ENCODE measurements at regions not wholly inside any gene's neighbourhood (a gene's known extent, or its start where the extent isn't known, plus 50 kb on each side); places are given as distances from the start of the nearest gene placed in this dataset.

- no peak for DNase-seq
These were observed 667.0 kb downstream of the LIG4 start for GRCh38 chr13:107548338-107548737.

GRCh38 chr13:107545946-107546502, 669.3 kb downstream of the LIG4 start:
- DNase-seq = no peak

DNA sequence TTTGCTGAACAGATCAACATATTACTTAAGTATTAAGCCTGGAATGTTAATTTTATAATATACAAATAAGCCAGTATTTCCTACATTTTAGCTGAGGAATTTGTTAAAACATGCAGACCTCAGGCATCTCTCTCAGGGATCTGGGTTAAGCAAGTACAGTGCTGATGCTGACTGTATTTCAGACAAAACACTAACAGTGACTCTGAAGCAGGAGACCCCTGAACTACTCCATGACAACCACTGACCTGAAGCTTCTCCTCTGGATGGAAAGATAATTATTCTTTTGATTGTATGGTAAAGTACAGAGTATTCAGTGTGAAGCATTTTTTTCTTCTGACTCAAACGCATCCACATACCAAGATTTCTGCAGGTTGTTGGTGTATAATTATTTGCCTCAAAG, 680.8 kb downstream of the LIG4 start:
- no peak for DNase-seq

DNA sequence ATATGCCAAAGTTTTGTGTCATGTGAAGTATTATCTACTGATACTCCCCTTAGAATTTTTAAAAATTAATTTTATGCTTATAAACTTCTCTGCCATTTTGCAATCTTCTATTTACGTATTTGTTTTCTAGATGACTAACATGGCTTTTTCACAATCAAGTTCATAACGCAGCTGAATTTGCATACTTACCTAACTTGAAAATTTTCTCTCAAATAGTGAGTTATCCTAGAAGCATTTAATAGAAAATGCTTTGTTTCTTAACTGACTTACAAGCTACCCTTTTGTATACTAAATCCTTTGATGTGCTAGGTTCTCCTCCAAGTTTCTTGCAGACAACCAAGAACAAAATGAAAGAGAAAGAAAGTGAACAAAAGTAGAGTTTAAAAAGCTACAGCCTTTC, 683.5 kb downstream of the LIG4 start:
- DNase-seq = no peak

- DNase-seq = no peak
These were observed 684.2 kb downstream of the LIG4 start for GRCh38 chr13:107531180-107531579.

- DNase-seq = no peak
These were observed 686.3 kb downstream of the LIG4 start for GRCh38 chr13:107529035-107529434.

- no peak for DNase-seq
These were observed 696.6 kb downstream of the LIG4 start for GRCh38 chr13:107518780-107519179.

DNA sequence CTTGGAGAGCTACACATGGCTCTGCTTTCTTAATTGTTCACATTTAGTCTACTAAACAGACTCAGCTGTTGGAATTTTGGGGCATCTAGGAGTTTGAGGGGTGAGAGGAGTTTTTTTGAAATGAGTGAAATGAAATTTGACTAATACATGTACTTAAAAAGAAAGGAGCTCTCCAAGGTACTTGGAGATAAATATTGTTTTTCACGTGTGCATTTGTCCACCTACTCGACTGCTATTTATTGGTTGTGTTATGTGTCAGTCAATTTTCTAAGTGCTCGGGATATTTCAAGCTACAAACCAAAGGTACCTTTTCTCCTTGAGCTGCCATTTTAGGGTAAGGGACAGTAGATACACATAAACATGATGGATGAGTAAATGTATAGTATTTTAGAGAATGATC, 697.0 kb downstream of the LIG4 start:
- no peak for DNase-seq

DNA sequence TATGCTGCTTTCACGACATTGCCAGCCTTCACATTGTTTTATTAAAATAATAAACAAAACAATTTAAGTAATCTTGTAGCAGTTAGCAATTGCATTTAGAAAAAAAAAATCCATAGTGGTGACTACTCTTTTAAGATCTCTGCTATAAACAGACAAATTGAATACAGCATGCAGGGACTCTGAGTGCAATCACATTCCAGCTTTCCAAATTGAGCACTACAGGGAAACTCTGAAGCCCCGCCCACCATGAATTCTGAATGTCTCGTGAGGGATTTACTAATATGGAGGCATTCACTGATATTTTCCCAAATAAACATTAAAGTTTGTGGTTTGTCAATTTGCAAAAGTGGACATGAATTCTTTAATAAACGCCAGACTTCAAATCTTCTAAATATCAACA, 698.8 kb downstream of the LIG4 start:
- DNase-seq = no peak

DNA sequence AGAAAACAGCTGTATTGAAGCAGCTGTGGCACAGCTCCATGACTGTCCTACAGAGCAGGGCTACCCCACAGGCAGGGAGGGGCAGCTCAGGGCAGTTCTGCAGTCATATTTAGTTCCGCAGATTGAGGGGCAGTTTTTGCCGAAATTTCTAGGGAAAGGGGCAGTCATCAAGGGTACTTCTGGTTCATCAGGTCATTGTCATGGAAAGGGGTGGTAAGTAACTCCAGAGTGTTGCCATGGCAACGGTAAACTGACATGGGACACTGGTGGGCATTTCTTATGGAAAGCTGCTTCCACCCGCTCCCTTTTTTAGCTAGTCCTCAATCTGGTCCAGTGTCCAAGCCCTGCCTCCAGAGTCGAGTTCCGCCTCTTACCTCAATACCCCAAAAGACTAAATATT, 702.8 kb downstream of the LIG4 start:
- no peak for DNase-seq

DNA sequence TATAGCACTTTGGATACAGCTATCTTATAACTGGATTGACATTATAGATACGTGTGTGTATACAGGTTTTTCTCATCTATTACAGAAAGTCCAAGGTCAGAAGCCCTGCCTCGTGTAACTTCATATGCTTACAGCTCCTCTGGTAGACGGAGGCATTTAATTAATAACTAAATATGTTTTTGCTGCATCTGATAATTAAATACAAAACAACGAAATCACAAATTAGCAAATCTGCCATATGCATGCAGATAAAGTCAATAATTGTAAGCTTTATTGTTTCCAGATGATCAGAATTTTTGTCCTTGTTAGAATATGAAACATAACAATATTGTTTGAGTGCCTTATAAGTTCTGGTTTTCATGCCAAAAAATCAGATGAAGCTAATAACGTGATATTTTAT, 717.7 kb downstream of the LIG4 start:
- no peak for DNase-seq

DNA sequence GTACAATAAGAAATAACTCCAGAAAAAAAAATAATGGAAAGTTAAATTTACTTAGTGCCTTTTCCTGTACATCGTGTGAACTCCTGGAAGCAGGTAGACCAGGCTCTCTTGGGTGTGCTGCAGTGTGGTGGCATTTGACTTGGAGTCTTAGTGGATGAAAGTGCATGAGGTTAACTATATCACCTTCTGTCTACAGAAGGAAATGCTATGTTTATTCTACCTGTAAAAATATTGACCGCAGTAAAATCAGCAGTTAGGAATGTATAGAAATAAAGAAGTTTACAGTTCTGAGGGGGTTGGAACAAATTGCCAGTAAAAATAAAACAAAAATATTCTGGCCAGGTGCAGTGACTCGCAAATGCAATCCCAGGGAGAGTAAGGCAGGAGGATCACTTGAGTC, 722.1 kb downstream of the LIG4 start:
- no peak for DNase-seq

DNA sequence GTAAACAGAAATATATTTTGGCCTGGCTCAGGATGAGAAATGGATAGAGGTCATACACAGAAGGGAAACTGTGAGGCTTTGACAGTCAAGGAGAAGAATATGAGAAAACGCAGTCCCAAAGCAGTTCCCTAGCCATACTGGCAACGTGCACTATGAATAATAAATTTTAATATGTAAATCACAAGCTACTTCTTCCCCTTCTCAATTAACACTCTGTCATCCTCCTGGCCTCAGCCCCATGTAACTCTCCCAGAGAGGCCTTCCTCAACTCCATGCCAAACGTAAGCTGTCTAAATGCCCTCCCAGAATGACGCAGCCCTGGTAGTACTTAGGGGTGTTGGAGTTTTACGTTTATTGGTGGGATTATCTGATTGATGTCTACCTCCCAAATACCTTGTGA, 732.6 kb downstream of the LIG4 start:
- DNase-seq = no peak

GRCh38 chr13:107480130-107480529, 735.2 kb downstream of the LIG4 start:
- no peak for DNase-seq

DNA sequence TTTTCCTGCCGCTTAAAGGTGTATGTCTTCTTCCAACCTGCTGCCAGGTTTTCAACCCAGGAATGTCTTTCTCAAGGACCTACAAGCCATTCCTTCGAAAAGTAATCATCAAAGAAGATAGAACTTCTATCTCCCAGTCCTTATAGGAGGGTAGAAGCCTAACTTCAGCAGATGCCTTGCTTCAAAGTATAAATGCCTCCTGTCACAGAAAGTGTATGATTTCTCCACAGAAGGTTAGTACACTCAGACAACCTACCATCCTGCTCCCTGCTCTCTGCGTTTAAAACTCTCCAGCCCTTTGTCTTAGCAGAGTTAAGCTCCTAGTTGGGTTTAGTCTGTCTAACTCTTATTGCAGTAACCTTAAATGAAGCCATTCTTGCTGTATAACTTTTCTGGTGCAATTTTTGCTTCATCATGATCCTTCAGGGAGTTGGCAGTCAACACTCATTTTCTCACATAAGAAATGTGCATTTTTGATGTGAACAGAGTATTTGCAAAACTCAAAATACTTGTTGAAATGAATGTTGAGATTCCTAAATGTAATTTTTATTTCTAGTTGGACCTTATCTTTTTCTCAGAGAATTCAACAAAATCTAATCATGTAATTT, 737.5 kb downstream of the LIG4 start:
- DNase-seq = no peak

DNA sequence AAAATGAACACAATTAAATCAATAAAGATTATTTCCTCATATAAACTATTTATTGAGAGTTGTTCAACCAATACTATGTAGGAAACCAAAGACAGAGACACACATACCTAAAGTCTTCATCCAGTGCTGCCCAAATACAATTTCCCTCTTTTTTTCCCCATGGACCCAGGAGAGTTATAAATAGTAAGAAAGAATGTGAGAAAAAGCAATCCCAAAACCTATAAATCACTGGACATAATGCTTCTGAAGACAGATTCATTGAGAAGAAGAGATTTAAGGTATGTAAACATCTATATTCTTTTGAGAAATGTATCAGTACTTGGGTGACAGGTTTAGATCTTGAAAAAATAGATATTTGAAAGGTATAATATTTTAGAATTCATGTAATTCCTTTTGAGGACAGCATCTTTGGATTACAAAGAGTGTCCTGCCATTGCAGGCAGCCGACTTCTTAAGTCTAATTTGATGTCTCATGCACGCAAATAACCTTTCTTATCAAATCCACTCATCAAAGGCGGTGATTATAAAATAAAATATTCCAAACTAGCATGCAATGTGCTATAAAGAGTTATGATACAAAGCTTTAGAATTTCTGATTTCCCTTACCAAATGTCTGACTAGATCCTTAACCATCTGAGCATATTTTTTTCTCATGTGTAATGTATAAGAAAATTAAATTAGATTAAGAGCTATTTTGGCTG, 739.4 kb downstream of the LIG4 start:
- no peak for DNase-seq

DNA sequence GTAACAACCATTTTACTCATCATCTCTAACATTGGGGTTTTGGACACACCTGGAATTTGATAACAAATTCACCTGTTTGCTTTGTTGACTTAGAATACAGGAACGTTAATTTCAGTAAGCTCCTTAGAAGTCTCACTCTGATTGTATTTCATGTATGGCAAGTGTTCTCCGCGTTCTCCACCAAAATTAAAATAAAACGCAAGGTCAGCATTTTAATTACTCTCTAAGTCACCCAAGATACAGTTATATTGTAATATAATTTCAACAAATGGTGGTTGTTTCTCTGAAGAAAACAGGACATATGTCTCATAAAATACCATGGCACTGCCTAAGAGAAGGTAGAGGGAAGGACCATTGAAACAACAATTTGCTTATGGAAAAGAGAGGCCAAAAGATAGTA, 742.1 kb downstream of the LIG4 start:
- no peak for DNase-seq

DNA sequence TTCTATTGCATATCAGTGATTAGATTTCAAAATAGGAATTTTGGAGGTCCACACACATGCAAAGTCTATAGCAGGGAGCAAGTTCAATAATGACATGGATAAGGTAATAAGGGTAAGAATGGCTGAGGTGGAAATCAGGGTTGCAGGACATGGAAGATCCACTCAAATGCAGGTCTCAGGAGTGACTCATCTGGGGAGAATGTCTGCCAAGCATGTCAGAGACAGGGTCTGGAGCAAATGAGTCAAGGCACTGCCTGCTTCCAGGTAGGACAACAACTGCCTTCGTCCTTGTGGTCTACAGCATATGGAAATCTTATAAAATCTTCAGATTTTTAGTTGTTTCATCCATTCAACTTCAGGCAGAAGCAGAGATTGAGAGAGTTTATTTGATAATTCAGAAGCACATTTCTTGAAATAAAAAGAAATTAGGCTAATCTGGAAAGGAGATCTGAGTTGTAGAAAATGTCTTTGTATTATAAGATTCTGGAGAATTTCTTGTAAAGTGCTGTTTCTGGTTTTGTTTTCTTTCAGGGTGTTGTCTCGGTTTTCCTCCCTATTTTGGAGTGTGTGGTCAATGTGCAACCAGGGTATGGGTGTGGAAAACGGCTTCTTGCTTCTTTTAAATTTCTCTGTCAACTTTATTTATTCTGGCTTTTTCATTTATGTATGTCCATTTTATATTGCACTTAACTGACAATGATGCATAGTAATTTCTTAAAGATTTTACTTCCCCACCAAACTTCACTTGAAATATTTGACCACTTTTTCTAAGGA, 748.8 kb downstream of the LIG4 start:
- no peak for DNase-seq

DNA sequence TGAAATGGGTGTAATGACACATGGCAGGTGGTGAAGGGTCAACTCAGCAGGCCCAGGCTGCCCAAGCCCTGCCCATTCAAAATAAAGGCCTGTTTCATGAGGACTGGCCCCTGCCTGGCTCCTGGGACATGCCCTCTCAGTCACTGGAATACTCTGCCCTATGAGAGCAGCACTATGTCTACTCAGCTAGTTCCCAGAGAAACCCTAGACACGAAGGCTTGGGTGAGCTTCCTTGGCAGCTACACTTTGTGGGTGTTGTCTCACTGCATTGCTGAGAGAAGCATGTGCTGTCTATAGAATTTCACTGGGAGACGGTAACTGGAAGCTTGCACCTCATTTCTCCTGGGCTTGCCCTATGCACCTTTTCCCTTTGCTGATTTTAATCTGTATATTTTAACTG, 752.8 kb downstream of the LIG4 start:
- DNase-seq = no peak

GRCh38 chr13:107461751-107462150, 753.6 kb downstream of the LIG4 start:
- no peak for DNase-seq

DNA sequence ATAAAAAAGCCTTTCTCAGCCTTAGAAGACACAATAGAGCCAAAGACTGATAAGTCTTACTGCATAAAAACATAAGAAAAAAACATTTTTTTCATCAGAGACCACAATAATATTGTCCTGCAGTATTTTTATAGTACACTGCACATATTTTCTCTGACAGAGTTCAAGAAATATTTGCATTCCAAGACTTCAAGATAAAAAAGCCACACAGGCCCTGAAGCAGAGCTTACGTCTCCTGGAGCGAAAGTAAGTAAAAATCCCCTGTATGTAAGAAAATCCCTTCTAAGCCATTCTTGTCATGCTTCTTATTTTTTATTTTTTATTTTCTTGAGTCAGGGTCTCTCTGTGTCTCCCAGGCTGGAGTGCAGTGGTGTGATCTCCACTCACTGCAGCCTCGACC, 755.9 kb downstream of the LIG4 start:
- no peak for DNase-seq

- DNase-seq = no peak
These were observed 757.1 kb downstream of the LIG4 start for GRCh38 chr13:107458269-107458668.

GRCh38 chr13:107457686-107458085, 757.6 kb downstream of the LIG4 start:
- DNase-seq = no peak

GRCh38 chr13:107456431-107456830, 758.9 kb downstream of the LIG4 start:
- no peak for DNase-seq

Measured in activated naive CD4-positive, alpha-beta T cell (primary cell).